ENCODE measurements at regions not wholly inside any gene's neighbourhood (a gene's known extent, or its start where the extent isn't known, plus 50 kb on each side); places are given as distances from the start of the nearest gene placed in this dataset.

GRCh38 chr2:152929628-152930027 is 211.2 kb downstream of the ARL6IP6 start:
- no peak for TF ChIP-seq CTCF (IDR thresholded peaks at IDR 0.05; ENCODE audit: low read depth, low read length)
- DNase-seq (ENCODE audit: extremely low read depth, low read depth): no peak

- DNase-seq (ENCODE audit: extremely low read depth, low read depth): no peak
- peak; percentile 41 for TF ChIP-seq CTCF (IDR thresholded peaks at IDR 0.05; ENCODE audit: low read depth, low read length)
Observed at GRCh38 chr2:152925547-152926448, 207.4 kb downstream of the ARL6IP6 start.

- TF ChIP-seq CTCF (IDR thresholded peaks at IDR 0.05; ENCODE audit: low read depth, low read length): no peak
- DNase-seq (ENCODE audit: extremely low read depth, low read depth): no peak
Observed at GRCh38 chr2:152924722-152925121, 206.3 kb downstream of the ARL6IP6 start.

- TF ChIP-seq CTCF (IDR thresholded peaks at IDR 0.05; ENCODE audit: low read depth, low read length): no peak
Observed at GRCh38 chr2:152924219-152924618, 205.8 kb downstream of the ARL6IP6 start.

GRCh38 chr2:152920846-152921245 is 202.4 kb downstream of the ARL6IP6 start:
- no peak for TF ChIP-seq CTCF (IDR thresholded peaks at IDR 0.05; ENCODE audit: low read depth, low read length)
- no peak for DNase-seq (ENCODE audit: extremely low read depth, low read depth)

More at GRCh38 chr2:152924219-152924618, 205.8 kb downstream of the ARL6IP6 start:
- no peak for DNase-seq (ENCODE audit: extremely low read depth, low read depth)

- DNase-seq (ENCODE audit: extremely low read depth, low read depth): no peak
- no peak for TF ChIP-seq CTCF (IDR thresholded peaks at IDR 0.05; ENCODE audit: low read depth, low read length)
Observed at GRCh38 chr2:152910970-152911369, 192.6 kb downstream of the ARL6IP6 start.

- TF ChIP-seq CTCF (IDR thresholded peaks at IDR 0.05; ENCODE audit: low read depth, low read length): no peak
- DNase-seq (ENCODE audit: extremely low read depth, low read depth): no peak
Observed at GRCh38 chr2:152907046-152907445, 188.6 kb downstream of the ARL6IP6 start.

All from AG09319 (cell line).